Lower leg skin (tissue), 4 donors: ENCODE measurements at regions not wholly inside any gene's neighbourhood (a gene's known extent, or its start where the extent isn't known, plus 50 kb on each side); places are given as distances from the start of the nearest gene placed in this dataset.
A peak's percentile ranks its signal among the peaks of the same experiment; 100 is the strongest.

Experiments
- DNase-seq, 2 donors: peaks; one replicate each; pipeline ENCODE4 v3.0.0-alpha.2; 2019; ENCODE audit warnings: low spot score in 2 of 2
- H3K4me3 ChIP-seq: fragments of 200-600 bp; sonication (generic); 2 replicates; pipeline ENCODE4 v1.5.1; 2017; ENCODE audit warnings: mild to moderate bottlenecking, low read depth; ENCODE audit not compliant: poor library complexity, severe bottlenecking
- CTCF ChIP-seq, 3 donors: fragments of 450-650 bp; IDR thresholded peaks; one replicate each; pipeline ENCODE4 v1.5.1; 2016; ENCODE audit warnings: antibody characterized with exemption in 3 of 3, mild to moderate bottlenecking in 3 of 3, moderate library complexity in 2 of 3
- POLR2A ChIP-seq, 2 donors: fragments of 450-650 bp; IDR thresholded peaks; one replicate each; pipeline ENCODE4 v1.6.1; 2016 to 2017; ENCODE audit warnings: antibody characterized with exemption in 2 of 2, mild to moderate bottlenecking in 1 of 2, moderate library complexity in 1 of 2
- WGBS, 2 donors: methylation state at CpG; one replicate each; pipeline ENCODE4 v1.1.5; 2018; 5-methylcytosine and 5-hydroxymethylcytosine counted together
- intact Hi-C: fragments of 100-400 bp; cut with DNase I; formaldehyde crosslinking; loops from one replicate; pipeline ENCODE4 v1.15.0; 2023; ENCODE audit warnings: low total_unique reads

GRCh38 chr17:77498091-77498741, 357.4 kb downstream of the SEC14L1 start:
- WGBS, 2 donors: 83 to 92% methylated on average over 17 to 23 of the region's 25 CpGs
- peak in 1 of 2 donors; percentile 60 for DNase-seq
- intact Hi-C loops: no loop called here
- TF ChIP-seq POLR2A (IDR thresholded peaks at IDR 0.05) (no peak), CTCF (IDR thresholded peaks at IDR 0.05) (no peak)
- H3K4me3 ChIP-seq: no peak overlapping the region

- DNase-seq: peak in 1 of 2 donors; percentile 82
These were observed 358.3 kb downstream of the SEC14L1 start for GRCh38 chr17:77498791-77499698.

GRCh38 chr17:77499699-77500435, 359.1 kb downstream of the SEC14L1 start:
- 93 to 97% methylated on average over 12 to 14 of the region's 14 CpGs for WGBS, 2 donors
- no peak for TF ChIP-seq CTCF (IDR thresholded peaks at IDR 0.05)
- no peak for TF ChIP-seq POLR2A (IDR thresholded peaks at IDR 0.05)
- DNase-seq: peak in 1 of 2 donors; percentile 85
- intact Hi-C loops: no loop called here
- H3K4me3 ChIP-seq: no peak overlapping the region

More at GRCh38 chr17:77498791-77499698, 358.3 kb downstream of the SEC14L1 start:
- H3K4me3 ChIP-seq: no peak overlapping the region
- intact Hi-C loops: no loop called here
- 89 to 93% methylated on average over 27 of the region's 28 CpGs for WGBS, 2 donors
- no peak for TF ChIP-seq POLR2A (IDR thresholded peaks at IDR 0.05)
- TF ChIP-seq CTCF (IDR thresholded peaks at IDR 0.05): no peak

DNA sequence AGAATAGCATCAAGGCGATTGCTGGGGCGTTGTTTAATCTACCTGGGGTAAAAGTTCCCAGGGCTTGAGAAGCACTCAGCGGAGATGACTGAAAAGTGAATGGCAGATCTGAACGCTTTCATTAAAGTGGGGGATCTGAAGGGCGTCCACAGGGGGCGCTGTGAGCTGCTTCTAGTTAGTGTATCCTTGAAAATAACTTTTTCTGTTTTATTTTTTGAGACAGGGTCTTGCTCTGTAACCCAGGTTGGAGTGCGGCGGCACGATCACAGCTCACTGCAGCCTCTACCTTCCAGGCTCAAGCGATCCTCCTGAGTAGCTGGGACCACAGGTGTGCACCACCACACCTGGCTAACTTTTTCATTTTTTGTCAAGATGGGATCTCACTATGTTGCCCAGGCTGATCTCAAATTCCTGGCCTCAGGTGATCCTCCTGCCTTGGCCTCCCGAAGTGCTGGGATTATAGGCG, 360.4 kb downstream of the SEC14L1 start:
- no peak overlapping the region for H3K4me3 ChIP-seq
- intact Hi-C loops: no loop called here
- WGBS, 2 donors: 91 to 95% methylated on average over 12 of the region's 12 CpGs
- no peak for TF ChIP-seq CTCF (IDR thresholded peaks at IDR 0.05)
- peak in 1 of 2 donors; percentile 74 for DNase-seq

GRCh38 chr17:77501751-77502625, 361.2 kb downstream of the SEC14L1 start:
- DNase-seq: peak in 1 of 2 donors; percentile 79
- intact Hi-C loops: no loop called here
- H3K4me3 ChIP-seq: no peak overlapping the region
- WGBS, 2 donors: 84 to 89% methylated on average over 16 of the region's 16 CpGs
- TF ChIP-seq CTCF (IDR thresholded peaks at IDR 0.05) (no peak), POLR2A (IDR thresholded peaks at IDR 0.05) (no peak)
